ENCODE measurements at regions not wholly inside any gene's neighbourhood (a gene's known extent, or its start where the extent isn't known, plus 50 kb on each side); places are given as distances from the start of the nearest gene placed in this dataset.
A peak's percentile ranks its signal among the peaks of the same experiment; 100 is the strongest.
"Not testable (repeated sequence)": the region's sequence is repeated elsewhere in the genome, so short reads cannot be mapped to it uniquely, and the experiment has no call there.

DNA sequence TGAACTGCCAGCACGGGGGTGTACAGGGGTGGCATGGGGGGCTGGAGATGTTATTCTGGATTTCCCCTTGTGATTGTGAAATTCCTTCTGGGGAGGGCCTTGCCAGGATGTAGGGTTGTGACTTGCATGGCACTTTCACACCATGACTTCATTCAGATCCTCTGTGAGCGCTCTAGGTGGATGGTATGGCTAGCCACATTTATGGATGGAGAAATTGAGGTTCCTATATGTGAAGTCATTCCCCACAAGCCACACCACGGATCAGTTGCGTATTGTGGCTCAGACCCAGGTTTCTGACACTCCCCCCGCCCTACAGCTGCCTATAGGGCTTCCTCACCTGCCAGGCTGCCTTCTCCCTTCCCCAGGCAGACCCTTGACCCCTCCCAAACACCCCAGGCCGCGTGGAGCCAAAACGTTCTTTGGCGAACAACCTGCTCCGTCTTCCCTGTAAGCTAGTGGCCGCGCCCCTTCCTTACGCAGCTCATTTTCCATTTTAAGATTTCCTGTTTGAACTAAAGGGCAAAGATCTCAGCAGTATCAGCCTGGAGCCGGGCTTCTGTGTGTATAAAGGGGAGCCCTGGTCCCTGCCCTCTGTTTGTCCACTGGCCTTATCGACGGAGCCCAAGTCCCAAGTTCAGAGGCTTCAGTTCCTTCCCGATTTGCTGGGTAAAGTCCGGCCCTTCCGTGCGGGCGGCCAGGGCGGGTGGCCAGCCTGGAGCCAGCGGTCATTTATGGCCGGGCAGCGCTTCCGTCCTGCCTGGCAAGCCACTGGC lies 97.8 kb upstream of the KLF4 start:
- peak; percentile 62 for ATAC-seq

- ATAC-seq: no peak
Observed at GRCh38 chr9:107586493-107586892, 96.9 kb upstream of the KLF4 start.

- ATAC-seq: no peak
Observed at GRCh38 chr9:107585465-107585864, 95.9 kb upstream of the KLF4 start.

GRCh38 chr9:107584944-107585343 lies 95.4 kb upstream of the KLF4 start:
- no peak for ATAC-seq

DNA sequence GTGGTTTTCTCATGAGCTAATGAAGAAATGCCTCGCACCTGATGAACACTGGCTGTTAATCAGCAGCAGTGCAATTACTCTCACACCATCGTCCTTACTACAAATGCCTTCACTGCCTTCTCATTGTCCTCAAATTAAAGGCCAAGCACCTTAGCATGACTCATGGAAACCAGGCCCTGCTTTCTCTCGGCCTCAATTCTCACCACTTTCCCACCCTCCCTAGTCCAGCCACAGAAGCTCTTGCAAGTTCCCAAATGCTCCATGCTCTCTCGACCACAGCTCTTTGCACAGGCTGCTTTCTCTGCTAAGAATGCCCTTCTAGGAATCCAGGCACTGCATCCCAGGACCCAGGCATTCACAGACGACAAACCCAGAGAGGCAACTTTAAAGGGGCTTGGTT lies 94.6 kb upstream of the KLF4 start:
- ATAC-seq: no peak

DNA sequence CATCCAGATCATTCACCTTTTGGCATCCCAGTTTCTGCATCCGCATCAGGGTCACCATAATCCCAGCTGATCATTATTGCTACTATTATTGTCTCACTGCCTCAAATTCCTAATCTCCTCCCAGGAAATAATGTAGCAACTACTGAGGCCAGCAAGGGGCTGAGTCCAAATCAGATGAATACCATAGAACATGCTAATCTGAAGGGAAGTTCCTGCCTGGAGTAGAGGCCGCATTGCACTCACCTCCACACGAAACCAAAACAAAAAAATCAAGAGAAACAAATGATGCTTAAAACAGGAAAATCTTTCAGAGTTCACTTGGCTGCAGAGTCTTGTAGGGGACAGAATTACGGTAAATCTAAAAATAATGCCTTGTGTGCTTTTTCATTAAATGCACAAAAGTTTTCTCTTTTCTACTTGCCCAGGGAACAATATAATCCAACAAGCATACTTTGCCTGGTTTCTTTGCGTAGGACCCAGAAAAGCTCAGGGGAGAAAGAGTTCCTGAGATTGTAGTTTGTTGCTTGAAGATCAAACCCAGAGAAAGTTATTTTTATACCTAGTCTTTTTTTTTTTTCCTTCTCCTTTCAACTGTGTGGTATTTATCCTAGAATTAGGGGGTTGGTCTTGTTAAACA lies 87.7 kb upstream of the KLF4 start:
- no peak for ATAC-seq

- no peak for ATAC-seq
Observed at GRCh38 chr9:107571148-107571547, 81.6 kb upstream of the KLF4 start.

- no peak for ATAC-seq
Observed at GRCh38 chr9:107569174-107569573, 79.6 kb upstream of the KLF4 start.

- ATAC-seq: not testable (repeated sequence)
Observed at GRCh38 chr9:107568406-107568805, 78.8 kb upstream of the KLF4 start.

- ATAC-seq: no peak
Observed at GRCh38 chr9:107567462-107567861, 77.9 kb upstream of the KLF4 start.

- no peak for ATAC-seq
Observed at GRCh38 chr9:107566611-107567061, 77.1 kb upstream of the KLF4 start.

DNA sequence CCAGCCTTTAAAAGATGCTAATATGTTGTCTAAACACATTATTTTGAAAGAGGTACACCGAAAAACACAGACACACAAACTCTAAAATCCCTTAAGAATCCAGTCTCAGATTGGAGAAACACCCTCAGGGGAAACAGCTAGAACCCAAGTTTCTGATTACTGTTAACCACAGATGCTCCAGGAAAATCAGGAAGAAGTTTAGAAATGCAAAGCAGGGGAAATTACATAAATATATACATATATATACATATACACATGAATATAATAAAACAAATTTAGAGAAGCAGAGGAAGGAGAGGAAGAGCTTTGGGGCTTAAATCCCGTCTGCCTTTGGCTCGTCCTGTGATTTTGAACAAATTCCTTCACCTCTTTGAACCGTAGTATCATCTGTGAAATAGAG lies 73.2 kb upstream of the KLF4 start:
- ATAC-seq: no peak

DNA sequence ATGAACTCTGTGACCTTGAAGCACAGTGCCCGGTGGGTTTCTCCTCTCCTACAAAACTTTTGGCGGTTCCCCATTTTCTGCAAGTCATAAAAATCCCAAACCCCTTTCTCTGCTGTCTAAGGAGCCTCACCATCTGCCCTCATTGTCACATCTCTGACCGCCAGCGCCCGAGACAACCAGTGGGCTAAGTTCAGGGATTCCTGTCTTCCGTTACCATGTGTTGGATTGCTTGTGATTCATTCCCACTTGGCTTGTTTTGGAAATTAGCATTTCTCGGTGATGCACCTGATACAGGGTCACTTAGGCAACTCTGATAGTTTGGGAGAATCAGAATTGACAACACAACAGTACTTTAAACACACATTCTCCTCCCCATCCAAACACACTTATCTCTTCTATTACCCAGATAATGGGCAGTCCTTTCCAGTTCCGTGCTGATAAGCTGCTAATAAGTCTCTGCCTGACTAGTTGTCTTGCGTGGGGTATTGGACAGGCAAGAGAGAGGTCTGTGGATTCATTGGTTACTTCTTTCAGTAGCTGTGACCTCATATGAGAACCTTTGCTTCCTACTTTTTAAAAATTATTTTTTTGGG lies 70.0 kb upstream of the KLF4 start:
- no peak for ATAC-seq

GRCh38 chr9:107557236-107557990 lies 67.8 kb upstream of the KLF4 start:
- peak; percentile 76 for ATAC-seq

- ATAC-seq: no peak
Observed at GRCh38 chr9:107554636-107555035, 65.1 kb upstream of the KLF4 start.

DNA sequence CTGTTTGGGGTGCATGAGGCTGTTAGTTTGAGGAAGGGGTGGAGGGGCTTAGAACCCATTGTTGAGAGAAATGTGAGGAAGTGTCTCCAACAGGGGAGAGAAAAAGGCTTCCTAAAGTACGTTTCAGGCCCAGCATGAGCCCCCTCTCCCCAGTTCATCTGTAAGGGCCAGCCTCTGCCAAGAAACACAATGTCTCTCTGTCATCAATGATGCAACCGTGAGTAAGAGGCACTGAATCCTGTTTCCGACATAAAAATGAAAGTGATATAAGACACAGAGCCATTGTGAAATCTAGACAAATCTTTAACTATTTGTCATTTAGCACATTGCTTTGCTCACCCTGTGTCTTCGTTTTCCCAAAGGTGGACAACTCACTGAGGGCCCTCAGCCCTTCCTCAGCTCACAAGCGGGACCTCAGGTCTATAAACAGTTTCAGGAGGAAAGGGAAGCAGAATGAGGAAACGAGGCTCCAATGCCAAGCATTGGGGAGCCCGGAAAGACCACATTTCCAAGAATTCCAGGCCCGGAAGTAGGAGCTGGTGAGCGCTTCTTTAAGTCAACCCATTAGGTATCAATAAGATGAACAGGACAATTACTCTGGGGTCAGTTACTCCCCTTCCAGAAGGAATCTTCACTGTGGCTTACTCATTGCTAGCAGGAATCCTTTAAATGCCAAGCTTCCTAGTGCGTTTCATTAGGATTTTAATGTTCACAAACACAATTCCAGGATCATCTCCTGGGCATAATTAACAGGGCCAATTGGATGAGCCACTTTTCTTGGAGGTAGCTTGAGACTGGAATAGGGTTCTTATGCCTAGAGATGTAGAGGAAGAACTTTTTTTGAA lies 59.0 kb upstream of the KLF4 start:
- peak; percentile 87 for ATAC-seq

DNA sequence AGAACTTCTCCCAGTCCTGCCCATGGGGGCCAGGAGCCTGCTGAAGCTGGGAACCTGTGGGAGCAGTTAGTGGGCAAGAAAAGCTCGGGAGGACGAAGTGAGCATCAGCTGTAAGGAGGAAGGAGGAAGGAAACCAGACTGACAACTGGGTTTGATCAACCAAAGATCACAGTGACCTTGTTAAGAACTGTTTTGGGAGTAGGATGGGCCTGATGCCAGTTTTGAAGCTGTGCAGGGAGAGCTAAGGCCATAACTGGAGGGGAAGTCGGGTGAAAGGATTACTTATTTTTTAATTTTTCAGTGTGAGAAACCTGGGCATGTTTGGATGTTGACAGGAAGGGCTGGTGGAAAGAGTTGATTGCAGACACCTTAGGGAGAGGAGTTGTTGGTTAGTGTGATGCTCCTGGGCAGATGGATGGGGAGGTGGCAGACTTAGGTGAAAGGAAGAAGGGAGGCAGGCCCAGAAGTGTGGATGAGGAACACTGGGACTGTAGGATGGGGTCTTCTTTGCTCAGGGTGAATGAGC lies 58.3 kb upstream of the KLF4 start:
- peak; percentile 25 for ATAC-seq

GRCh38 chr9:107547303-107547702 lies 57.7 kb upstream of the KLF4 start:
- no peak for ATAC-seq

GRCh38 chr9:107546859-107547258 lies 57.3 kb upstream of the KLF4 start:
- ATAC-seq: no peak

DNA sequence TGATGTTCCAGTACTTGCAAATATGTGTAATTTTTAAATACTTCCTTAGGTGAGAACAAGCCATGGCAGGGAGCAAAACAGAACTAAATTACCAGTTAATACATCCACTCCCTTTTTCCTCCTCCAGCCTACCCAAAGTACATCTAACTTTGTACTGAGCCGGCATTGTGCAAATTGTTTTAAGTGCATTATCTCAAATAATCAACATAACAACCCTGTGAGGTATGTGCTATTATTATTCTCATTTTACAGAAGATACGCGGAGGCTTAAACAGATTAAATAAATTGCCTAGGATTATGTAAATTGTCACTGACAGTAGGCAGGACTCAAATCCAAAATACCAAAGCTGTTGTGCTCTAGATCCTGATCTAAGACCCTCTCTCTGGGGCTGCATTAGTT lies 55.5 kb upstream of the KLF4 start:
- no peak for ATAC-seq

GRCh38 chr9:107542411-107543157 lies 53.0 kb upstream of the KLF4 start:
- ATAC-seq: no peak
